GM12878 (cell line): ENCODE measurements at regions not wholly inside any gene's neighbourhood (a gene's known extent, or its start where the extent isn't known, plus 50 kb on each side); places are given as distances from the start of the nearest gene placed in this dataset.

Experiments used
- CBX5 ChIP-seq: sonication (generic); IDR thresholded peaks from 2 replicates; pipeline ENCODE4 v1.6.1; 2016; ENCODE audit warnings: low read depth, moderate library complexity, mild to moderate bottlenecking, inconsistent platforms
- CREB1 ChIP-seq: IDR thresholded peaks from 2 replicates; pipeline ENCODE4 v1.6.1; 2012; ENCODE audit warnings: low read depth, mild to moderate bottlenecking, inconsistent platforms
- EED ChIP-seq: sonication (generic); IDR thresholded peaks from 2 replicates; pipeline ENCODE4 v1.6.1; 2016; ENCODE audit warnings: antibody characterized with exemption, low read depth
- EP300 ChIP-seq, 2 experiments: fragments of 150-350 bp in 1 of 2; IDR thresholded peaks; 2 replicates each; pipeline ENCODE4 v1.6.1; 2011 to 2012; ENCODE audit warnings: low read depth in 2 of 2, low read length in 2 of 2, borderline replicate concordance in 1 of 2, improper control_type of control experiment in 1 of 2, inconsistent platforms in 1 of 2; ENCODE audit not compliant: control insufficient read depth in 1 of 2
- ESRRA ChIP-seq: IDR thresholded peaks from 2 replicates; pipeline ENCODE4 v1.6.1; 2012; ENCODE audit warnings: mild to moderate bottlenecking, low read length, improper control_type of control experiment
- LARP7 ChIP-seq: fragments of 450-650 bp; IDR thresholded peaks from 2 replicates; pipeline ENCODE4 v1.6.1; 2017; ENCODE audit warnings: mild to moderate bottlenecking
- NFXL1 ChIP-seq: fragments of 450-650 bp; IDR thresholded peaks from 2 replicates; pipeline ENCODE4 v1.6.1; 2017; ENCODE audit warnings: antibody characterized with exemption, mild to moderate bottlenecking, borderline replicate concordance
- POLR2A ChIP-seq: IDR thresholded peaks from 2 replicates; pipeline ENCODE4 v1.6.1; 2011; ENCODE audit warnings: low read depth, mild to moderate bottlenecking, low read length
- POLR2AphosphoS5 ChIP-seq: IDR thresholded peaks from 2 replicates; pipeline ENCODE4 v1.6.1; 2011; ENCODE audit warnings: mild to moderate bottlenecking, low read length, inconsistent platforms
- TCF12 ChIP-seq: IDR thresholded peaks from 2 replicates; pipeline ENCODE4 v1.6.1; 2011; ENCODE audit warnings: low read depth, mild to moderate bottlenecking, low read length
- TF ChIP-seq, protein P1 (sequence below): IDR thresholded peaks from 2 replicates; pipeline ENCODE4 v1.6.1; 2011; ENCODE audit warnings: borderline replicate concordance, low read depth, mild to moderate bottlenecking, moderate library complexity, low read length; ENCODE audit not compliant: insufficient read depth, poor library complexity, severe bottlenecking

DNA sequence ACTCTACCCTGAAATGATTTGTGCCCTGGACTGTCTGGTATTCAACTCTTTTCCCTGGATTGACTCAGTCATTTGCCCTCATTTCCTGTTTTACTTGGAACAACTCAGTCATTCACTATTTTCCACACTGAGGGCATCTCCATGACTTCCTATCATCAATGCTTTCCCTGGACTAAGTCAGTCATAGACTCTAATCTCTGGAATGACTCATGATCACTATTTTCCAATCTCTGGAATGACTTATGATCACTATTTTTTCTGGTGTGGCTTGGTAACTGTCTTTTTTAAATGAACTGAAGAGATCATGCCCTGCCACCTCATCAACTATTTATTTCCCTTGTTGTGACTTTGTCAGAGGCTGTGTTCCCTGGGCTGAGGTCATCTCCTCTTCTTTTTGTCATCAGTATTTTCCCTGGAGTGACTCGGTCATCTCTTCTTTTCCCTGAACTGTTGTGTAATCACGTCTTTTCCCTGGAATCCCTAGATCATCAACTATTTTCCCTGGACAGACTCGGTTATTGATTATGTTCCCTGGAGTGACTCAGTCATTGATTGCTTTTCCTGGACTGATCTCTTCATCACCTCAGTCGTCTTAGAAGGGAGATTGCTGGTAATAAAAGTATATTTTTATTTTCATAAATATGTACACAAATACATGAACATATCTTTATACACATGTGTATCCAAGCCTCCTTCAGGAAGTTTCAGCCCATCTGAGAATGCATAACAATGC, 327.1 kb upstream of the VCX start:
- TF ChIP-seq CREB1: no peak
- TF ChIP-seq POLR2A: no peak
- no peak for TF ChIP-seq TCF12
- no peak for TF ChIP-seq LARP7
- no peak for TF ChIP-seq CBX5
- TF ChIP-seq EP300 (IDR thresholded peaks at IDR 0.05; ENCODE audit: borderline replicate concordance in 1 of 2, control insufficient read depth in 1 of 2, low read depth in 2 of 2, low read length in 2 of 2): no peak
- TF ChIP-seq, protein P1, sequence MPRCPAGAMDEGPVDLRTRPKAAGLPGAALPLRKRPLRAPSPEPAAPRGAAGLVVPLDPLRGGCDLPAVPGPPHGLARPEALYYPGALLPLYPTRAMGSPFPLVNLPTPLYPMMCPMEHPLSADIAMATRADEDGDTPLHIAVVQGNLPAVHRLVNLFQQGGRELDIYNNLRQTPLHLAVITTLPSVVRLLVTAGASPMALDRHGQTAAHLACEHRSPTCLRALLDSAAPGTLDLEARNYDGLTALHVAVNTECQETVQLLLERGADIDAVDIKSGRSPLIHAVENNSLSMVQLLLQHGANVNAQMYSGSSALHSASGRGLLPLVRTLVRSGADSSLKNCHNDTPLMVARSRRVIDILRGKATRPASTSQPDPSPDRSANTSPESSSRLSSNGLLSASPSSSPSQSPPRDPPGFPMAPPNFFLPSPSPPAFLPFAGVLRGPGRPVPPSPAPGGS: no peak
- TF ChIP-seq EED: no peak
- TF ChIP-seq ESRRA: no peak
- no peak for TF ChIP-seq POLR2AphosphoS5
- no peak for TF ChIP-seq NFXL1
